OCI-LY7 (cell line): ENCODE measurements at regions not wholly inside any gene's neighbourhood (a gene's known extent, or its start where the extent isn't known, plus 50 kb on each side); places are given as distances from the start of the nearest gene placed in this dataset.
A peak's percentile ranks its signal among the peaks of the same experiment; 100 is the strongest.

Source experiments
- BruUV-seq: library from RNA; stranded (reverse); fragments of 400-500 nt; replicated peaks from 2 replicates; lab custom pipeline; 2021; lab: Mats Ljungman, UMichigan
- CTCF ChIA-PET: fragments of 300-600 bp; sonication (Branson Sonifier 250); formaldehyde crosslinking; loops from one replicate; lab custom pipeline; 2022; ENCODE audit warnings: antibody characterized with exemption; ENCODE audit not compliant: unreplicated experiment; lab: Charles Lee
- POLR2A ChIA-PET: fragments of 300-600 bp; sonication (Branson Sonifier 250); formaldehyde crosslinking; loops from one replicate; lab custom pipeline; 2022; ENCODE audit warnings: antibody characterized with exemption; lab: Charles Lee
- DNase-seq: peaks from one replicate; pipeline ENCODE4 v3.0.0-alpha.2; 2015; ENCODE audit warnings: low spot score
- H2AFZ ChIP-seq: fragments of 200-600 bp; sonication (generic), shearing (Covaris generic); 2 replicates; pipeline ENCODE4 v1.6.1; 2014; ENCODE audit warnings: mild to moderate bottlenecking, antibody characterized with exemption, low read length, moderate library complexity
- H3K27ac ChIP-seq: fragments of 200-600 bp; sonication (generic); 2 replicates; pipeline ENCODE4 v1.5.1; 2014; ENCODE audit warnings: mixed run types, low read depth, mild to moderate bottlenecking, moderate library complexity, low read length, inconsistent platforms; ENCODE audit not compliant: poor library complexity, severe bottlenecking
- H3K36me3 ChIP-seq: fragments of 200-600 bp; sonication (generic); 2 replicates; pipeline ENCODE4 v1.6.1; 2014; ENCODE audit warnings: mild to moderate bottlenecking, antibody characterized with exemption, low read length, moderate library complexity, mixed read lengths; ENCODE audit not compliant: insufficient read depth
- H3K4me1 ChIP-seq: fragments of 200-600 bp; sonication (generic); 2 replicates; pipeline ENCODE4 v1.5.1; 2014; ENCODE audit warnings: mild to moderate bottlenecking, low read length; ENCODE audit not compliant: insufficient read depth, poor library complexity, severe bottlenecking
- H3K4me2 ChIP-seq: fragments of 200-600 bp; sonication (generic); 2 replicates; pipeline ENCODE4 v1.6.1; 2014; ENCODE audit warnings: mild to moderate bottlenecking, low read length
- H3K4me3 ChIP-seq: fragments of 200-600 bp; sonication (generic); 2 replicates; pipeline ENCODE4 v1.5.1; 2014; ENCODE audit warnings: mild to moderate bottlenecking, low read depth, low read length; ENCODE audit not compliant: poor library complexity, severe bottlenecking
- H3K79me2 ChIP-seq: fragments of 200-600 bp; sonication (generic); 2 replicates; pipeline ENCODE4 v1.6.1; 2016; ENCODE audit warnings: low read depth, mild to moderate bottlenecking, low read length, moderate library complexity, mixed read lengths; ENCODE audit not compliant: insufficient read depth
- H3K9me2 ChIP-seq: fragments of 200-600 bp; sonication (generic); 2 replicates; pipeline ENCODE4 v1.6.1; 2016; ENCODE audit warnings: mild to moderate bottlenecking, low read length, mixed read lengths; ENCODE audit not compliant: insufficient read depth
- H3K9me3 ChIP-seq: fragments of 200-600 bp; sonication (generic); 2 replicates; pipeline ENCODE4 v1.6.1; 2014; ENCODE audit warnings: mild to moderate bottlenecking, mixed run types, low read length, mixed read lengths
- H4K20me1 ChIP-seq: fragments of 200-600 bp; sonication (generic); 2 replicates; pipeline ENCODE4 v1.6.1; 2014; ENCODE audit warnings: mild to moderate bottlenecking, antibody characterized with exemption, low read length, moderate library complexity, mixed read lengths; ENCODE audit not compliant: insufficient read depth
- EZH2phosphoT487 ChIP-seq: fragments of 200-600 bp; sonication (generic); IDR thresholded peaks from 2 replicates; pipeline ENCODE4 v1.6.1; 2018; ENCODE audit warnings: low read depth, borderline replicate concordance, mild to moderate bottlenecking, mixed run types, antibody characterized with exemption, low read length, moderate library complexity, mixed read lengths
- intact Hi-C: fragments of 100-400 bp; cut with micrococcal nuclease; formaldehyde crosslinking; loops from one replicate; pipeline ENCODE4 v1.10.0; 2022; ENCODE audit not compliant: unreplicated experiment
- TF ChIP-seq, protein P1 (sequence below): fragments of 200-600 bp; sonication (generic); conservative IDR thresholded peaks from 2 replicates; pipeline ENCODE4 v1.5.1; 2014; ENCODE audit warnings: mild to moderate bottlenecking, antibody characterized with exemption, low read length, moderate library complexity, mixed read lengths

DNA sequence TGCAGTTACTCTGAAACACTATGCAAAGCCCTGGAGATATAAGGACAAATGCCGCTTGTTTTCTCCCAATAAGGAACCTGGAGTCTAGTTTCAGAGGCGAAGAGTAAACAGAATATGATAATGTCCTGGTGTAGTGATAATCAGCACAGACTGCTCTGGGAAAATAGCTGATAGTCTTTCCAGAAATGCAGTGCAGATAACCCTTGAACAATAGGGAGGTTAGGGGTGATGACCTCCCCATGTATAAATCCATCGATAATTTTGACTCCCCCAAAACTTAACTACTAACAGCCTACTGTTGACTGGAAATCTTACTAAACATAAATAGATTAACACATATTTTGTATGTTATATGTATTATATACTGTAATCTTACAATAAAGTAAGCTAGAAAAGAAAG, 1280.9 kb upstream of the TENM3 start:
- Histone ChIP-seq H4K20me1 (no peaks in the 10 kb centered on the region), H3K27ac (no peak overlapping the region), H3K79me2 (no peaks in the 10 kb centered on the region), H2AFZ (no peak overlapping the region), H3K36me3 (no peaks in the 10 kb centered on the region), H3K4me3 (no peak overlapping the region), H3K9me3 (no peaks in the 10 kb centered on the region), H3K4me2 (no peak overlapping the region), H3K9me2 (no peaks in the 10 kb centered on the region; the same call in 1 of the 2 replicates), H3K4me1 (peaks cover 5% of the 10 kb centered on the region)
- CTCF ChIA-PET = no interaction called here
- TF ChIP-seq EZH2phosphoT487 = no peak
- TF ChIP-seq, protein P1, sequence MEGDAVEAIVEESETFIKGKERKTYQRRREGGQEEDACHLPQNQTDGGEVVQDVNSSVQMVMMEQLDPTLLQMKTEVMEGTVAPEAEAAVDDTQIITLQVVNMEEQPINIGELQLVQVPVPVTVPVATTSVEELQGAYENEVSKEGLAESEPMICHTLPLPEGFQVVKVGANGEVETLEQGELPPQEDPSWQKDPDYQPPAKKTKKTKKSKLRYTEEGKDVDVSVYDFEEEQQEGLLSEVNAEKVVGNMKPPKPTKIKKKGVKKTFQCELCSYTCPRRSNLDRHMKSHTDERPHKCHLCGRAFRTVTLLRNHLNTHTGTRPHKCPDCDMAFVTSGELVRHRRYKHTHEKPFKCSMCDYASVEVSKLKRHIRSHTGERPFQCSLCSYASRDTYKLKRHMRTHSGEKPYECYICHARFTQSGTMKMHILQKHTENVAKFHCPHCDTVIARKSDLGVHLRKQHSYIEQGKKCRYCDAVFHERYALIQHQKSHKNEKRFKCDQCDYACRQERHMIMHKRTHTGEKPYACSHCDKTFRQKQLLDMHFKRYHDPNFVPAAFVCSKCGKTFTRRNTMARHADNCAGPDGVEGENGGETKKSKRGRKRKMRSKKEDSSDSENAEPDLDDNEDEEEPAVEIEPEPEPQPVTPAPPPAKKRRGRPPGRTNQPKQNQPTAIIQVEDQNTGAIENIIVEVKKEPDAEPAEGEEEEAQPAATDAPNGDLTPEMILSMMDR = no peak
- POLR2A ChIA-PET = interaction anchor here (0.7 to 1.3 kb wide), 2 partner anchors 128 to 298 kb away, joined by 3 to 5 read pairs; no protein-coding TSS in a partner anchor
- BruUV-seq = no TSS peak
- intact Hi-C loops = no loop called here
- DNase-seq = no peak

DNA sequence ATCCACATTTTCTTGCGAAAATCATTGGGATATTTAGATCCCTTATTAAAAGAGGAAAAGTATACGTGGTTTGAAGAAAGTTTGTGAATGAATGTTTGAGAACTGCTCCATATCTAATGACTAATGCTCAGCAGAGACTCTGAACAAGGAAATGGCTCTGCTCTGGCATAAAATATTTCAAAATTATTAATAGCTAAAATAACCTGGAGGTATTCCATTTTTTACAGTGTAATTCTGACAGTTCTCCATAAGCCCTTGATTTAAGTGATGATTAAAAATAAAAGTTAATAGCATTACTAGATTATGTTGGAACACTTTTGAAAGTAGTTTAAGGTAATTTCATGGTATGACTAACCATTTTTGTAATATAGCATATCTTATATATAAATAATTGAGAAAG, 1276.9 kb upstream of the TENM3 start:
- H3K79me2 ChIP-seq = no peaks in the 10 kb centered on the region
- ChIA-PET CTCF (no interaction called here), POLR2A (no interaction called here)
- no TSS peak for BruUV-seq
- no peaks in the 10 kb centered on the region for H3K36me3 ChIP-seq
- H3K27ac ChIP-seq = no peak overlapping the region
- TF ChIP-seq, protein P1 = no peak
- no peak for TF ChIP-seq EZH2phosphoT487
- intact Hi-C loops = no loop called here
- no peaks in the 10 kb centered on the region for H4K20me1 ChIP-seq
- H3K9me3 ChIP-seq = no peaks in the 10 kb centered on the region
- H3K4me2 ChIP-seq = no peak overlapping the region
- H3K4me3 ChIP-seq = no peak overlapping the region
- no peaks in the 10 kb centered on the region for H3K4me1 ChIP-seq
- DNase-seq = no peak
- no peaks in the 10 kb centered on the region; the same call in 1 of the 2 replicates for H3K9me2 ChIP-seq
- no peak overlapping the region for H2AFZ ChIP-seq

GRCh38 chr4:180967936-180968335, 1275.3 kb upstream of the TENM3 start:
- POLR2A ChIA-PET = no interaction called here
- CTCF ChIA-PET = no interaction called here
- Histone ChIP-seq H3K9me3 (no peaks in the 10 kb centered on the region), H3K4me1 (no peaks in the 10 kb centered on the region), H3K79me2 (no peaks in the 10 kb centered on the region), H3K27ac (no peak overlapping the region), H2AFZ (no peak overlapping the region), H3K36me3 (no peaks in the 10 kb centered on the region), H3K9me2 (no peaks in the 10 kb centered on the region; the same call in 1 of the 2 replicates), H3K4me3 (no peak overlapping the region), H3K4me2 (no peak overlapping the region), H4K20me1 (no peaks in the 10 kb centered on the region)
- BruUV-seq = no TSS peak
- no peak for TF ChIP-seq EZH2phosphoT487
- TF ChIP-seq, protein P1 = no peak
- intact Hi-C loops = no loop called here
- peak; percentile 16 for DNase-seq
